Mesothelial cell of epicardium (in vitro differentiated cells): ENCODE measurements at regions not wholly inside any gene's neighbourhood (a gene's known extent, or its start where the extent isn't known, plus 50 kb on each side); places are given as distances from the start of the nearest gene placed in this dataset.

Source experiments
- DNase-seq, 2 experiments: peaks; one replicate each; pipeline ENCODE4 v3.0.0; 2021; ENCODE audit warnings: low spot score in 2 of 2; ENCODE audit not compliant: unreplicated experiment in 2 of 2
- H3K27ac Mint-ChIP-seq: 2 replicates; pipeline ENCODE4 v1.8.0; 2021; ENCODE audit warnings: mixed read lengths
- H3K27me3 Mint-ChIP-seq: 2 replicates; pipeline ENCODE4 v1.8.0; 2021; ENCODE audit warnings: low read depth, mixed read lengths
- H3K36me3 Mint-ChIP-seq: 2 replicates; pipeline ENCODE4 v1.8.0; 2021; ENCODE audit warnings: mixed read lengths
- H3K4me1 Mint-ChIP-seq: 2 replicates; pipeline ENCODE4 v1.8.0; 2021; ENCODE audit warnings: mixed read lengths
- H3K4me3 Mint-ChIP-seq: 2 replicates; pipeline ENCODE4 v1.8.0; 2021; ENCODE audit warnings: mild to moderate bottlenecking, moderate library complexity, mixed read lengths
- H3K9me3 Mint-ChIP-seq: 2 replicates; pipeline ENCODE4 v1.8.0; 2021; ENCODE audit warnings: mixed read lengths
- TF ChIP-seq, protein P1 (sequence below): fragments of 200-600 bp; sonication (generic); IDR thresholded peaks from one replicate; pipeline ENCODE4 v1.5.0; 2021; ENCODE audit warnings: antibody characterized with exemption; ENCODE audit not compliant: unreplicated experiment

DNA sequence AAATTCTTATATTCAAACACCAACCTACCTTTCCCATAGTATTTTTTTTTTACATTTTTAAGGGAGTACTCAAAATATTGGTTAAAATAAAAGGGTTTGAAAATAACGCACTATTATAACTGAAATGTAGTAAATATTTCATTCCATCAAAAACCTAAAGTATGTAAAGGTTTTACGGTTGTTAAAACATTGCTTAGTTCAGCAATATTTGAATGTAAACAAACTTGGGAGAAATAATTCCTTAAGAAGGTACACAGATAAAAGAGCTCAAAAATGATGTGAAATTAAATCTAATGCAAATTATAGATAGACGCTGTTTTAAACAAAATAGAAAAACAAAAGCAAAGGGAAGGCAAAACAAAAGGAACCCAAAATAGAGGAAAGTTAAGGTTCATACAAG is 1476.9 kb downstream of the PCDH18 start:
- no peaks in the 10 kb centered on the region for H3K9me3 Mint-ChIP-seq

GRCh38 chr4:136036744-136037143 is 1495.5 kb downstream of the PCDH18 start:
- Mint-ChIP-seq H3K9me3 (peaks cover 8% of the 10 kb centered on the region), H3K27me3 (no peaks in the 10 kb centered on the region), H3K4me1 (no peaks in the 10 kb centered on the region), H3K4me3 (no peak overlapping the region), H3K36me3 (no peaks in the 10 kb centered on the region), H3K27ac (no peak overlapping the region)
- TF ChIP-seq, protein P1, sequence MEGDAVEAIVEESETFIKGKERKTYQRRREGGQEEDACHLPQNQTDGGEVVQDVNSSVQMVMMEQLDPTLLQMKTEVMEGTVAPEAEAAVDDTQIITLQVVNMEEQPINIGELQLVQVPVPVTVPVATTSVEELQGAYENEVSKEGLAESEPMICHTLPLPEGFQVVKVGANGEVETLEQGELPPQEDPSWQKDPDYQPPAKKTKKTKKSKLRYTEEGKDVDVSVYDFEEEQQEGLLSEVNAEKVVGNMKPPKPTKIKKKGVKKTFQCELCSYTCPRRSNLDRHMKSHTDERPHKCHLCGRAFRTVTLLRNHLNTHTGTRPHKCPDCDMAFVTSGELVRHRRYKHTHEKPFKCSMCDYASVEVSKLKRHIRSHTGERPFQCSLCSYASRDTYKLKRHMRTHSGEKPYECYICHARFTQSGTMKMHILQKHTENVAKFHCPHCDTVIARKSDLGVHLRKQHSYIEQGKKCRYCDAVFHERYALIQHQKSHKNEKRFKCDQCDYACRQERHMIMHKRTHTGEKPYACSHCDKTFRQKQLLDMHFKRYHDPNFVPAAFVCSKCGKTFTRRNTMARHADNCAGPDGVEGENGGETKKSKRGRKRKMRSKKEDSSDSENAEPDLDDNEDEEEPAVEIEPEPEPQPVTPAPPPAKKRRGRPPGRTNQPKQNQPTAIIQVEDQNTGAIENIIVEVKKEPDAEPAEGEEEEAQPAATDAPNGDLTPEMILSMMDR = no peak
- no peak for DNase-seq

More for the DNA sequence above, 1476.9 kb downstream of the PCDH18 start:
- no peak overlapping the region for H3K27ac Mint-ChIP-seq
- no peaks in the 10 kb centered on the region for H3K36me3 Mint-ChIP-seq
- H3K27me3 Mint-ChIP-seq = no peaks in the 10 kb centered on the region
- TF ChIP-seq, protein P1 = no peak
- H3K4me3 Mint-ChIP-seq = no peak overlapping the region
- no peak for DNase-seq
- H3K4me1 Mint-ChIP-seq = no peaks in the 10 kb centered on the region

GRCh38 chr4:136032391-136032790 is 1499.9 kb downstream of the PCDH18 start:
- TF ChIP-seq, protein P1 = no peak
- no peak overlapping the region for H3K27ac Mint-ChIP-seq

DNA sequence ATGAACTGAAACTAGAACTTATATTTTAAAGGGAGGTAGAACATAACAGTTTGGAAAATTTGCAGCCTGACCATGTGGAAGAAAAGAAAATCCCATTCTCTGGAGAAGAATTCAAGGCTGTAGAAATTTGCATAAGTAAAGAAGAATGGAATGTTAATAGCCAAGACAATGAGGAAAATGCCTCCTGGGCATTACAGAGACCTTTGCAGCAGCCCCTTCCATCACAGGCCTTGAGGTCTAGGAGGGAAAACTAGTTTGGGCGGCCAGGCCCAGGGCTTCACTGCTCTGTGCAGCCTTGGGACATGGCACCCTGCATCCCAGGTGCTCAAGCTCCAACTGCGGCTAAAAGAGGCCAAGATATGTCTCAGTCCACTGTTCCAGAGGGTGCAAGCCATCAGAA is 1506.8 kb downstream of the PCDH18 start:
- Mint-ChIP-seq H3K36me3 (peaks cover 3% of the 10 kb centered on the region), H3K27ac (no peak overlapping the region)
- TF ChIP-seq, protein P1 = no peak

More at GRCh38 chr4:136032391-136032790, 1499.9 kb downstream of the PCDH18 start:
- DNase-seq = no peak
- H3K4me3 Mint-ChIP-seq = no peak overlapping the region
- peaks cover 20% of the 10 kb centered on the region for H3K9me3 Mint-ChIP-seq
- H3K36me3 Mint-ChIP-seq = no peaks in the 10 kb centered on the region
- H3K27me3 Mint-ChIP-seq = no peaks in the 10 kb centered on the region
- H3K4me1 Mint-ChIP-seq = no peaks in the 10 kb centered on the region

GRCh38 chr4:136017556-136017955 is 1514.7 kb downstream of the PCDH18 start:
- no peaks in the 10 kb centered on the region for H3K27me3 Mint-ChIP-seq
- no peaks in the 10 kb centered on the region for H3K36me3 Mint-ChIP-seq
- DNase-seq = no peak
- peaks cover 18% of the 10 kb centered on the region for H3K9me3 Mint-ChIP-seq
- TF ChIP-seq, protein P1 = no peak
- no peak overlapping the region for H3K27ac Mint-ChIP-seq
- H3K4me1 Mint-ChIP-seq = peaks cover 5% of the 10 kb centered on the region
- no peak overlapping the region for H3K4me3 Mint-ChIP-seq

More for the DNA sequence above, 1506.8 kb downstream of the PCDH18 start:
- no peaks in the 10 kb centered on the region for H3K4me1 Mint-ChIP-seq
- no peaks in the 10 kb centered on the region for H3K27me3 Mint-ChIP-seq
- peaks cover 52% of the 10 kb centered on the region for H3K9me3 Mint-ChIP-seq
- H3K4me3 Mint-ChIP-seq = no peak overlapping the region
- no peak for DNase-seq

DNA sequence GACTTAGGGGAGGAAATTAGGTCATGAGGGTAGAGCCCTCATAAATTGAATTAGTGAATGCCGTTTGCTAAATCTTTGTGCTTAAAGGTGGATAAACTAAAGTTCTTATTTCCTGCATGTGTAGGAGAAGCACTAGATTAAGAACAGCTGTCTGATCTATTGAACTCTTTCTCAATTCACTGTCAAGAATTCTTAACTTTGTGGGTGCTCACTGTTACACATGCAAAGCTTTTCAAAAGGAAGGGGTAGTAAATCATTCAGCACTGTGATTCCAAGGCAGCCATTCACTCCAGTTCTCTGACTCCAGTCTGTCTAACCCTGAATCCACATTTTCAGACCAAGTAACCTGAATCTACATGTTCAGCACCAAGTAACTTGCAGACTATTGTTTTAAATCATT is 1520.1 kb downstream of the PCDH18 start:
- peak overlapping the region; percentile 71 for H3K27ac Mint-ChIP-seq
- TF ChIP-seq, protein P1 = no peak
- H3K4me3 Mint-ChIP-seq = no peak overlapping the region
- peaks cover 16% of the 10 kb centered on the region for H3K4me1 Mint-ChIP-seq
- H3K36me3 Mint-ChIP-seq = no peaks in the 10 kb centered on the region
- no peaks in the 10 kb centered on the region for H3K27me3 Mint-ChIP-seq
- peaks cover 3% of the 10 kb centered on the region for H3K9me3 Mint-ChIP-seq
- no peak for DNase-seq
